Mammary epithelial cell (primary cell): ENCODE measurements at regions not wholly inside any gene's neighbourhood (a gene's known extent, or its start where the extent isn't known, plus 50 kb on each side); places are given as distances from the start of the nearest gene placed in this dataset.

Experiments used
- EZH2 ChIP-seq: IDR thresholded peaks from 2 replicates; pipeline ENCODE4 v1.6.1; 2012; ENCODE audit warnings: low read length, inconsistent platforms, borderline replicate concordance
- TF ChIP-seq, protein P1 (sequence below), 2 donors: IDR thresholded peaks in 1 of 2; conservative IDR thresholded peaks in 1 of 2; 2 replicates each; pipeline ENCODE4 v1.5.1; 2011 to 2012; ENCODE audit warnings: inconsistent platforms in 2 of 2, low read length in 2 of 2, mild to moderate bottlenecking in 2 of 2, control low read depth in 1 of 2, low read depth in 1 of 2; ENCODE audit not compliant: insufficient read depth in 1 of 2; ENCODE audit errors: extremely low read depth in 1 of 2

DNA sequence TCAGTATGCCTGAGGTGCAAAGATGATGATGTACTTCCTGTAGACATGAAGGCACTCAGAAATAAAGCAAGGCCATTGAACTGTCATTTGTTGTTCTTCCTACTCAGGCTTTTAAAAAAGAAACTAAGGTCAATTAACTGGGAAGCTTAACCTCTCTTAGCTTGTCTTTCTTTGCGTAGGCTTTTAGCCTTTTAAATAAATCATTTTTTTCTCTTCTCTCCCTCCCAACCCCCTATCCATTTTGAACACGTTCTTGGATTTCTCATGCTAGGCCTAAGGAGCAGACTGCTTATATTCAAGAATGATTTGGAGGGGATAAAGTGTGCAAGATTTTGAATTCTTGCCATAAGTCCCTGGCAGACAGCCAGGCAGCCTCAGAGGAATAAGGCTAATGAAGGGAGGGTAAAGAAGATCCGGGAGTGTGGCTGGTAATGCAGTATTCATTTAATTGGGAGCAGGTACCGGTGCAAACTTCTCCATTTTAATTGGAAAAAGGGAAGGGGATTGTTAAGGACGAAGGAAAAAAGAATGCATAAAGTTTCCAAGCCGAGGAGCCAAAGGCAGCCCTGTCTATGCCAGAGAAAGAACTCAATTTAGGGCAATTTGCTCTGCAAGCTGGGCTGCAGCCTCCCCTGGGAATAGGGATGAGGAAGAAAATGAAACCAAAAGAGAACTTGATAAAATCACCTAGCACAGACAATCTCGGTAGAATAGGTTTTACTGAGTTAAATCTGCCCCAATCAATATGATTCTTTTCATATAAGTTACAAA is 343.8 kb upstream of the MMS22L start:
- TF ChIP-seq, protein P1, sequence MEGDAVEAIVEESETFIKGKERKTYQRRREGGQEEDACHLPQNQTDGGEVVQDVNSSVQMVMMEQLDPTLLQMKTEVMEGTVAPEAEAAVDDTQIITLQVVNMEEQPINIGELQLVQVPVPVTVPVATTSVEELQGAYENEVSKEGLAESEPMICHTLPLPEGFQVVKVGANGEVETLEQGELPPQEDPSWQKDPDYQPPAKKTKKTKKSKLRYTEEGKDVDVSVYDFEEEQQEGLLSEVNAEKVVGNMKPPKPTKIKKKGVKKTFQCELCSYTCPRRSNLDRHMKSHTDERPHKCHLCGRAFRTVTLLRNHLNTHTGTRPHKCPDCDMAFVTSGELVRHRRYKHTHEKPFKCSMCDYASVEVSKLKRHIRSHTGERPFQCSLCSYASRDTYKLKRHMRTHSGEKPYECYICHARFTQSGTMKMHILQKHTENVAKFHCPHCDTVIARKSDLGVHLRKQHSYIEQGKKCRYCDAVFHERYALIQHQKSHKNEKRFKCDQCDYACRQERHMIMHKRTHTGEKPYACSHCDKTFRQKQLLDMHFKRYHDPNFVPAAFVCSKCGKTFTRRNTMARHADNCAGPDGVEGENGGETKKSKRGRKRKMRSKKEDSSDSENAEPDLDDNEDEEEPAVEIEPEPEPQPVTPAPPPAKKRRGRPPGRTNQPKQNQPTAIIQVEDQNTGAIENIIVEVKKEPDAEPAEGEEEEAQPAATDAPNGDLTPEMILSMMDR (conservative IDR thresholded peaks at IDR 0.05 in 1 of 2, IDR thresholded peaks at IDR 0.05 in 1 of 2; ENCODE audit: extremely low read depth in 1 of 2, insufficient read depth in 1 of 2, low read depth in 1 of 2, low read length in 2 of 2), result no peak
- no peak for TF ChIP-seq EZH2
